Neuronal stem cell (in vitro differentiated cells): ENCODE measurements at regions not wholly inside any gene's neighbourhood (a gene's known extent, or its start where the extent isn't known, plus 50 kb on each side); places are given as distances from the start of the nearest gene placed in this dataset.
"Not testable (repeated sequence)": the region's sequence is repeated elsewhere in the genome, so short reads cannot be mapped to it uniquely, and the experiment has no call there.

Source experiments
- DNase-seq: peaks from one replicate; pipeline ENCODE4 v3.0.0-alpha.2; 2013; ENCODE audit warnings: low spot score
- H2AFZ ChIP-seq: one replicate; pipeline ENCODE4 v1.6.1; 2013; ENCODE audit warnings: mild to moderate bottlenecking, low read length, inconsistent platforms
- H2AK5ac ChIP-seq: 2 replicates; pipeline ENCODE4 v1.6.1; 2013; ENCODE audit warnings: low read depth, mild to moderate bottlenecking, inconsistent platforms, low read length, moderate library complexity, mixed read lengths
- H2BK120ac ChIP-seq: 2 replicates; pipeline ENCODE4 v1.6.1; 2013; ENCODE audit warnings: low read depth, mild to moderate bottlenecking, inconsistent platforms, low read length, moderate library complexity, mixed read lengths
- H2BK12ac ChIP-seq: one replicate; pipeline ENCODE4 v1.6.1; 2013; ENCODE audit warnings: low read length, inconsistent platforms
- H2BK15ac ChIP-seq: 2 replicates; pipeline ENCODE4 v1.6.1; 2013; ENCODE audit warnings: mild to moderate bottlenecking, low read length, inconsistent platforms, mixed read lengths
- H2BK5ac ChIP-seq: one replicate; pipeline ENCODE4 v1.6.1; 2013; ENCODE audit warnings: inconsistent platforms, mild to moderate bottlenecking, low read length, moderate library complexity
- H3K14ac ChIP-seq: one replicate; pipeline ENCODE4 v1.6.1; 2013; ENCODE audit warnings: low read length, inconsistent platforms
- H3K18ac ChIP-seq: 2 replicates; pipeline ENCODE4 v1.6.1; 2013; ENCODE audit warnings: low read length, inconsistent platforms
- H3K23ac ChIP-seq: 2 replicates; pipeline ENCODE4 v1.6.1; 2013; ENCODE audit warnings: low read depth, mild to moderate bottlenecking, mixed read lengths, low read length, inconsistent platforms; ENCODE audit not compliant: poor library complexity
- H3K27ac ChIP-seq: replicated peaks from 3 replicates; pipeline ENCODE4 v1.5.1; 2013; ENCODE audit warnings: low read length, inconsistent platforms
- H3K27me3 ChIP-seq, 3 experiments: 2 replicates each; pipeline ENCODE4 v1.6.1; 2013; ENCODE audit warnings: low read length in 3 of 3, mild to moderate bottlenecking in 2 of 3, inconsistent platforms in 1 of 3, low read depth in 1 of 3, mixed read lengths in 1 of 3, moderate library complexity in 1 of 3; ENCODE audit not compliant: control insufficient read depth in 3 of 3, insufficient read depth in 3 of 3
- H3K36me3 ChIP-seq, 2 donors: replicated peaks in 1 of 2; 2 replicates each; pipeline ENCODE4 v1.6.1; 2013; ENCODE audit warnings: low read length in 2 of 2; ENCODE audit not compliant: control insufficient read depth in 2 of 2, insufficient read depth in 2 of 2
- H3K4ac ChIP-seq: 2 replicates; pipeline ENCODE4 v1.6.1; 2013; ENCODE audit warnings: inconsistent platforms, mild to moderate bottlenecking, low read length, moderate library complexity
- H3K4me1 ChIP-seq, 2 donors: 1 replicate in 1 of 2; 2 replicates in 1 of 2; pipeline ENCODE4 v1.6.1; 2013; ENCODE audit warnings: low read length in 2 of 2, low read depth in 1 of 2; ENCODE audit not compliant: control insufficient read depth in 2 of 2, insufficient read depth in 1 of 2
- H3K4me2 ChIP-seq: one replicate; pipeline ENCODE4 v1.6.1; 2013; ENCODE audit warnings: mild to moderate bottlenecking, low read length, inconsistent platforms; ENCODE audit not compliant: insufficient read depth, poor library complexity, severe bottlenecking
- H3K4me3 ChIP-seq, 2 donors: 2 replicates each; pipeline ENCODE4 v1.5.1; 2013; ENCODE audit warnings: low read length in 2 of 2, mild to moderate bottlenecking in 2 of 2, inconsistent platforms in 1 of 2, moderate library complexity in 1 of 2
- H3K79me1 ChIP-seq: one replicate; pipeline ENCODE4 v1.6.1; 2013; ENCODE audit warnings: low read depth, mild to moderate bottlenecking, inconsistent platforms, low read length, moderate library complexity
- H3K9ac ChIP-seq: one replicate; pipeline ENCODE4 v1.6.1; 2013; ENCODE audit warnings: mild to moderate bottlenecking, low read depth, low read length, inconsistent platforms; ENCODE audit not compliant: poor library complexity
- H3K9me3 ChIP-seq, 2 donors: replicated peaks in 1 of 2; 2 replicates each; pipeline versions ENCODE3 to v1.6.1; 2013; ENCODE audit warnings: low read length in 2 of 2, mild to moderate bottlenecking in 2 of 2, inconsistent platforms in 1 of 2, low read depth in 1 of 2, mixed read lengths in 1 of 2, moderate library complexity in 1 of 2; ENCODE audit not compliant: control insufficient read depth in 2 of 2, insufficient read depth in 1 of 2
- H4K8ac ChIP-seq: one replicate; pipeline ENCODE4 v1.6.1; 2013; ENCODE audit warnings: low read depth, mild to moderate bottlenecking, inconsistent platforms, low read length, moderate library complexity
- H4K91ac ChIP-seq: one replicate; pipeline ENCODE4 v1.6.1; 2013; ENCODE audit warnings: low read length, low read depth, mild to moderate bottlenecking, inconsistent platforms; ENCODE audit not compliant: poor library complexity
- WGBS, 2 donors: extraction: QIAGEN DNeasy Blood & Tissue Kit; methylation state at CpG; one replicate each; pipeline ENCODE4 v1.1.7; 2013; ENCODE audit warnings: missing lambda C conversion rate in 2 of 2, mixed read lengths in 1 of 2; ENCODE audit not compliant: insufficient read length in 2 of 2, insufficient replicate concordance in 1 of 2; ENCODE audit errors: extremely low coverage in 2 of 2; 5-methylcytosine and 5-hydroxymethylcytosine counted together

DNA sequence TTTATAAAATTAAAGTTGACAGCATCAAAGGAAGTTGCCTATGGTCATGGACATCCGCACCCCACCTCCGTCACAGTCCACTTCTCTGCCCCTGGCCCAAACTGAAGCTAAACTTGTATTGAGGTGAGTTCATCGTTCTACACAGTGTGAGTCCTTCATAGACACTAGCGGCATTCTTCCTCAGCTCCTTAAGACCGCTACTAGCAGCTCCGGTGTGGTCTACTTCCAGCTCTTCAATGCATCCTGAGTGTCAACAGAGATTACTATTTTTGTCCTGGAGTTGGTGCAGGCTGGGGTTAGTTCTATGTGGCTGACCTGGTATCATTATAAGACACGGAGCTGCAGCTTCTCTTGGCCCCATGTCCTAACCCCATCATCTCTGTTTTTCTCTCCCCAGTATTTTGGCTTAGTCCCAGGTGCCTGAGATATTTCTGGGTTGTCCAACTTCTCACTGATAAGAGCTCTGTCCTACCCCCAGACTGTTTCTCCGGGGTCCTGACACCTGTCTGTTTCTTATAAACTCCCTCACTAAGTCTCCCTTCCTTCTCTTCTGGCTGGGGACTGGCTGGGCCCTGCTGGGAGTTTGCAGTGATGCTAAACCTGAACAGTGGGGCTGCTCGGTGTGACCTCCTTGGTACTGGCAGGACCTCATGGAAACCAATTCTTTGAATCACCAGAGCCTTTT, 169.2 kb upstream of the ATP10A start:
- no CpG with 5 or more reads among the region's 9 CpGs for WGBS, 2 donors
- Histone ChIP-seq H2BK15ac (no peak overlapping the region), H2BK12ac (no peak overlapping the region), H2AFZ (no peak overlapping the region), H2BK120ac (no peak overlapping the region), H3K4me3 (no peak overlapping the region), H3K18ac (no peak overlapping the region), H3K27me3 (no peaks in the 10 kb centered on the region), H3K23ac (no peak overlapping the region), H3K36me3 (no peaks in the 10 kb centered on the region), H3K9me3 (no peaks in the 10 kb centered on the region), H2BK5ac (no peak overlapping the region), H3K79me1 (no peaks in the 10 kb centered on the region), H3K4me1 (no peaks in the 10 kb centered on the region), H3K4ac (no peak overlapping the region), H3K9ac (no peak overlapping the region), H3K4me2 (no peak overlapping the region), H3K14ac (no peak overlapping the region), H2AK5ac (no peak overlapping the region), H4K91ac (no peak overlapping the region), H3K27ac (no peak overlapping the region), H4K8ac (no peak overlapping the region)
- DNase-seq = no peak

DNA sequence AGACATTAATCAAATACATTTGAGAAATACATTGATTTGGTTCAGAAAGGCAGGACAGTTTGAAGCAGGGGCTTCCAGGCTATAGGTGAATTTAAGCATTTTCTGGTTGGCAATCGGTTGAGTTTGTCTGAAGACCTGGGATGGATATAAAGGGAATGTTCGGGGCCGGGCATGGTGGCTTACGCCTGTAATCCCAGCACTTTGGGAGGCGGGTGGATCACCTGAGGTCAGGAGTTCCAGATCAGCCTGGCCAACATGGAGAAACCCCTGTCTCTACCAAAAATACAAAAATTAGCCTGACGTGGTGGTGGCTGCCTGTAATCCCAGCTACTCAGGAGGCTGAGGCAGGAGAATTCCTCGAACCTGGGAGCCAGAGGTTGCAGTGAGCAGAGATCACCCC, 166.5 kb upstream of the ATP10A start:
- not testable (repeated sequence) for H4K91ac ChIP-seq, H3K27ac ChIP-seq, H3K27me3 ChIP-seq, H2BK5ac ChIP-seq, H3K79me1 ChIP-seq, H2AK5ac ChIP-seq, H3K9ac ChIP-seq, H3K9me3 ChIP-seq, H2AFZ ChIP-seq, H3K4me2 ChIP-seq, DNase-seq, H3K4ac ChIP-seq, H3K4me3 ChIP-seq, H3K14ac ChIP-seq, H3K23ac ChIP-seq, H3K36me3 ChIP-seq, H3K18ac ChIP-seq, H4K8ac ChIP-seq, H2BK120ac ChIP-seq, H2BK15ac ChIP-seq, H2BK12ac ChIP-seq, H3K4me1 ChIP-seq
- no CpG with 5 or more reads among the region's 7 CpGs for WGBS, 2 donors

GRCh38 chr15:26029146-26029545, 166.0 kb upstream of the ATP10A start:
- Histone ChIP-seq H3K27me3 (peaks cover 0 to under 1% (median 0%) of the 10 kb centered on the region in 3 experiments), H2BK120ac (no peak overlapping the region), H3K27ac (no peak overlapping the region), H3K4me2 (no peak overlapping the region), H3K79me1 (no peaks in the 10 kb centered on the region), H4K8ac (no peak overlapping the region), H3K14ac (no peak overlapping the region), H3K36me3 (no peaks in the 10 kb centered on the region), H2BK5ac (no peak overlapping the region), H3K23ac (no peak overlapping the region), H3K4me1 (no peaks in the 10 kb centered on the region), H3K18ac (no peak overlapping the region), H4K91ac (no peak overlapping the region), H3K4ac (no peak overlapping the region), H2AFZ (no peak overlapping the region), H2AK5ac (no peak overlapping the region), H3K9me3 (no peaks in the 10 kb centered on the region), H2BK12ac (no peak overlapping the region), H3K9ac (no peak overlapping the region), H2BK15ac (no peak overlapping the region), H3K4me3 (no peak overlapping the region)
- DNase-seq = no peak
- WGBS, 2 donors = no CpG with 5 or more reads among the region's 6 CpGs

DNA sequence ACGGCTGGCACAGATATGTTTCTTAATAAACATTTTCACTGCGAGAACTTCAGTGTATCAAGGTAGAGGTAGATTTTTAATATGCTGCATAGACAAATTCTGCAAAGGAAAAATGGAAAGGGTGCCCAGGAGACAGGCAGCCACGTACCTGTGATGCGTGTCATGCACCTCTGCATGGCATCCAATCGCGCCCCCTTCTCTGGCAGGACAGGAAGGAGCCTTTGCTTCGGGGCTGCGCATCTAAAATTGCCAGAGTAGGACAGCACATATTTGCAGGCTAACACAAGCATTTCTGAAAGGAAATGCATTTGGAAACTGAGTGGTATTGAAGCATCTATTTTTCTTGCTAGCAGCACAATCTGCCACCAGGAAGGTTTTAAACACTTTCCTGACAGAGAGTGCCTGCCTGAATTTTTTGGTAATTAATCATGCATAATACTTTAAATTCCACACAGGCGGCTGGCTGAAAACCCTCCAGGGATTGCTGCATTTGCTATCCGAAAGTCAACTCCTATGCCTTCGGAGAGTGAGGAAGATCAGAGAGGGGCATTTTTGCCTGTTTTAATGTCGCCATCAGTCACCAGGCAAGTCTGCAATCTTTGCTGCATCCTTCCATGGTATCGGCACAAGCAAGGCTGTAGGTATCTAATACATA, 165.1 kb upstream of the ATP10A start:
- Histone ChIP-seq H3K9me3 (no peaks in the 10 kb centered on the region), H3K4me3 (no peak overlapping the region), H3K79me1 (no peaks in the 10 kb centered on the region), H2AK5ac (no peak overlapping the region), H3K14ac (no peak overlapping the region), H2BK15ac (no peak overlapping the region), H3K27ac (no peak overlapping the region), H2BK120ac (no peak overlapping the region), H3K4me1 (no peaks in the 10 kb centered on the region), H2BK12ac (no peak overlapping the region), H3K4ac (no peak overlapping the region), H3K23ac (no peak overlapping the region), H4K8ac (no peak overlapping the region), H3K18ac (no peak overlapping the region), H2BK5ac (no peak overlapping the region), H3K9ac (no peak overlapping the region), H4K91ac (no peak overlapping the region), H2AFZ (no peak overlapping the region), H3K27me3 (peaks cover 0 to 3% (median 0%) of the 10 kb centered on the region in 3 experiments), H3K36me3 (no peaks in the 10 kb centered on the region), H3K4me2 (no peak overlapping the region)
- no peak for DNase-seq
- no CpG with 5 or more reads among the region's 13 CpGs for WGBS, 2 donors
